VCaP (cell line): ENCODE measurements at regions not wholly inside any gene's neighbourhood (a gene's known extent, or its start where the extent isn't known, plus 50 kb on each side); places are given as distances from the start of the nearest gene placed in this dataset.

Experiments
- H3K27ac ChIP-seq: fragments of 450-650 bp; 2 replicates; pipeline ENCODE4 v1.5.1; 2017
- CTCF ChIP-seq: fragments of 450-650 bp; conservative IDR thresholded peaks from 2 replicates; pipeline ENCODE4 v1.5.1; 2017; ENCODE audit warnings: mild to moderate bottlenecking, moderate library complexity

- no peak for TF ChIP-seq CTCF
Measured at GRCh38 chr17:71709946-71710345, 410.9 kb upstream of the SOX9 start.

GRCh38 chr17:71710816-71711215 is 410.0 kb upstream of the SOX9 start:
- no peak for TF ChIP-seq CTCF
- no peak overlapping the region for H3K27ac ChIP-seq

More at GRCh38 chr17:71709946-71710345, 410.9 kb upstream of the SOX9 start:
- H3K27ac ChIP-seq: no peak overlapping the region

- no peak for TF ChIP-seq CTCF
- no peak overlapping the region for H3K27ac ChIP-seq
Measured at GRCh38 chr17:71713846-71714245, 407.0 kb upstream of the SOX9 start.

- no peak for TF ChIP-seq CTCF
- H3K27ac ChIP-seq: no peak overlapping the region
Measured at GRCh38 chr17:71724339-71724738, 396.5 kb upstream of the SOX9 start.

- TF ChIP-seq CTCF: no peak
- H3K27ac ChIP-seq: no peak overlapping the region
Measured at GRCh38 chr17:71725811-71726210, 395.0 kb upstream of the SOX9 start.

- TF ChIP-seq CTCF: no peak
Measured at GRCh38 chr17:71726341-71726740, 394.5 kb upstream of the SOX9 start.

GRCh38 chr17:71727292-71727691 is 393.5 kb upstream of the SOX9 start:
- no peak for TF ChIP-seq CTCF
- no peak overlapping the region for H3K27ac ChIP-seq

More at GRCh38 chr17:71726341-71726740, 394.5 kb upstream of the SOX9 start:
- H3K27ac ChIP-seq: no peak overlapping the region

GRCh38 chr17:71727723-71728122 is 393.1 kb upstream of the SOX9 start:
- no peak overlapping the region for H3K27ac ChIP-seq
- TF ChIP-seq CTCF: no peak
